ENCODE measurements at regions not wholly inside any gene's neighbourhood (a gene's known extent, or its start where the extent isn't known, plus 50 kb on each side); places are given as distances from the start of the nearest gene placed in this dataset.
"Not testable (repeated sequence)": the region's sequence is repeated elsewhere in the genome, so short reads cannot be mapped to it uniquely, and the experiment has no call there.

GRCh38 chr2:16249246-16250055 is 309.1 kb downstream of the MYCN start:
- no peak for DNase-seq

DNA sequence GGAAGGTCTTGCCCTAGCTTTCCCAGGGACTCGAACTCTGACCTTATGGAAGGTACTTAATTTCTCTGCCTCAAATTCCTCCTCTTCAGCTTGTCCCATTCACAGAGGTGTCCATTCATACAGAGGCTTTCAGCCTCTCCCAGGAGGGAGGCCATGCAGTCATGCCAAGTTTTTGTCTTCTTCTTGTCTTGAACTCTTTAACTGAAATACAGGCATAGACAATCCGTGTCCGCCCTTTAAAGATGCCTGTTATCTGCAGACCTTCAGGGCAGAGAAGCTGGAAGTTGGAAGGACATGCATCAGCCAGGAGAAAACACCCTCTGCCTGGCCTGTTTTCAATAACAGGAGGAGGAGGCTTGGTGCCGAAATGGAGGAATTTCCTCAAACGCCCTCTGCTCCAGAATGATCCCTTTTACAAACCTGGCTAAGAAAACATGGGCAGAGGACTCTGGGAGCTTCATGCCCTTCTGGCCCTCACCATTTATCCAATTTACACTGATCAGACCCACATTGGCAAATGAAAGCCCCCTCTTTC is 308.3 kb downstream of the MYCN start:
- no peak for DNase-seq

DNA sequence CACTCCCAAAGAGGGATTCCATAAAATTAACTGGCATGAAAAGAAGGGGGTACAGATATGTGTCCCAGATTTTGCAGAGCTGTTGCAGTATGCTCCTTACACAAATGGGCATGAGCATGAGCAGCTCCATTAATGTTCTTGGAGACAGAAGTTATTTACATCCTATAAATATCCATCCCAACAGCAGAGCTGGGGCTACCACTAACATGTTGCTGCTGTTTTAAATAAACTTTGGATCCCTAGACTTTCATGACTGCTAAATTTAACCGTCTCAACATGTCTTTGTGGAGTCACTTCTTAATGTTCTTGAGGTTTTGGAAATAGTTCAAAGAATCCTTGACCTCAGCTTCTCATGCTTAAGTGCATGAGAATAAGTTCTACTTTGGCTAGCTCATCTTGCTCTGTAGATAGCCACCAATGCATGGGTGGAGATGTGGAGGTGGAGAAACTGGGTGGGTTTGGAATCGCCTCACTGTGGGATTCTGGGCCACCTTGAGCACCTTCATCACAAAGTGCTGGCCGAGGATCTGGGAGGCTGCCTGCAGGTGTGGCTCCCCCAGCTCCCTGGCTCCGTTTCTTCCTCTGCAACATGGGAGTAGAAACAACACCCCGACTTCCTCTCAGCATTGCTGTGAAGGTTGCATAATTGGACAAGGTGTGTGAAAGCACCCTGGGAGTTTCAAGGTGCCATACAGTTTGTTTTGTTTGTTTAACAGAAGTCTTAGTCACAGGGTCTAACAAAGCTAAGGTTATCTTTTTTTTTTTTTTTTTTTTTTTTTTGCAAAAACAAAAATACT is 307.2 kb downstream of the MYCN start:
- DNase-seq: no peak

DNA sequence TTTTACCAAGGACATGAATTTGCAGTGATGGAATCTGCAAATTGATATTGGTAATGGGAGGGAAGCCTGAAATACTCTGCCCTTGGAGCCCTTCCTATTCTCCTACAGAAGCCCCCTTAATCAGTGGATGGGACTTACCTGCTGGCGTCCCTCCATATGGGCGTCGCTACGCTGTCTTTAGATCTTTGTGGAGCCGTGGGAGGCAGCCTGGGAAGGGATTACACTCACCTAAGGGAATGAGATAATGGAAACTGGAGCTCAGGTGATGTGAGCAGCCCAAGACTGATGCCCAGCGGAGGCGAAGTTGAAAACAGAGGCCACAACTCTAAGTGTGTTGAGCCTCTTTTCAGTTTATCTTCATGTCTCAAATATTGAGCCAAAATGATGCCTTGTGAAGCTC is 306.6 kb downstream of the MYCN start:
- no peak for DNase-seq

DNA sequence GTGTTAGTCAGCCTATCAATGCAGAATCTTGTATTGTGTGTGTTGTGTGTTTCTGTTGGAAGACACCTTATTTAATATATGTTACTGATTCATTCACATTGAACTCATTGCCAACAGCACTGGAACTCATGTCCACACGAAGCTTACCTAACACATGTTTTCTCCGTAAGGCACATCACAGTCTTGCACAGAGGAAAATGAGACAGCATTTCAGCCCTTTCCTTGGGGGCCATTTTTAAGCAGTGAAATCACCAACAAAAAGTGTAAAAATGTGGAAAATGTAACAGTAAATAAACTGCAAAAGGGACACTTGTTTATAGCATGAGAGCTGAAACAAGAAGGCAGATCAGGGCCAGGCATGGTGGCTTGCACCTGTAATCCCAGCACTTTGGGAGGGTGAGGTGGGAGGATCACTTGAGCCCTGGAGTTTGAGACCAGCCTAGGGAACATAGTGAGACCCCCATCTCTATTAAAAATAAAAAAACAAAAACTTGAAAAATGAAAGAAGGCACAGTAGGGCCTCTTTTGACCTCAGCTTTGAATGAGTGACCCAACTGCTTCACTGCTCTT is 306.0 kb downstream of the MYCN start:
- no peak for DNase-seq

DNA sequence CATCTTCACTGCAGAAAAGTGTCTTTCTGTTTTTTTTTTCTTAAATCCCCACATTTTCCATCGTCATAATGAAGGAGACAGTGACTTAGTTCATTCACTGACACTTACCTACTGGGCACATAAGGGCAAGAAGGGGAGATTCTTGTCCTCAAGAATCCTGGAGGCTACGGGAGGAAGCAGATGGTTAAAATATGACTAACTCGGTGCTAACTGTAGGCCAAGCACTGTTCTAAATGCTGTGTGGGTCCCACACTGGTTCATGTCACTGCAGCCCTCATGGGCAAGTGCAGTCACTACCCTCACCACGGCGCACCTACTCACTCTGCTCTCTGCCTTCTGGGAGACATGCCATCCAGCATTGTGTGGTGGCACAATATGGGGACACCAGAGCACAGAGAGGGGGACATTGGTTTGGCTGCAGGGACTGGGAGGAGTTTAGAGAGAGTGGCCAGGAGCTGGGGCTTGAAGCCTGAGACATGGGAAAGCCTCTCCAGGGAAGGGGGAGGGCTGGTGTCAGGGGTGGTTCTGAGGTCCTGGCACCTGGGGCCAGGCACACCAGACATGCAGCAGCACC is 305.2 kb downstream of the MYCN start:
- no peak for DNase-seq

DNA sequence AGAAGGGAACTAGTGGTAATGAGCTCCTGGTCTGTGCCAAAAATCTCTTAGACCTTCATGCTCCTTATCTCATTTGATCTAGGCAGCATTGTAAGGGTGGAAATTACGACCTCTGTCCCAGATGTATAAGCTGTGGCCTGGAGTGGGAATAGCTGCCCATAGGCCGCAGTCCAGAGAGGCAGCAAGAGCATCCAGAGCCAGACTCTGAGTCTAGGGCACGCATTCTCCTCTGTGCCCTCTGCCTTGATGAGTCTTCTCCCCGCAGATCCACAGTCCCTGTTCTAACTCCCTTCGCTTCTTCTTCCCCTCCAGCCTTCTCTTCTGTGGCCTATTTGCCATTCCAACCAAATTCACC is 304.6 kb downstream of the MYCN start:
- DNase-seq: no peak

DNA sequence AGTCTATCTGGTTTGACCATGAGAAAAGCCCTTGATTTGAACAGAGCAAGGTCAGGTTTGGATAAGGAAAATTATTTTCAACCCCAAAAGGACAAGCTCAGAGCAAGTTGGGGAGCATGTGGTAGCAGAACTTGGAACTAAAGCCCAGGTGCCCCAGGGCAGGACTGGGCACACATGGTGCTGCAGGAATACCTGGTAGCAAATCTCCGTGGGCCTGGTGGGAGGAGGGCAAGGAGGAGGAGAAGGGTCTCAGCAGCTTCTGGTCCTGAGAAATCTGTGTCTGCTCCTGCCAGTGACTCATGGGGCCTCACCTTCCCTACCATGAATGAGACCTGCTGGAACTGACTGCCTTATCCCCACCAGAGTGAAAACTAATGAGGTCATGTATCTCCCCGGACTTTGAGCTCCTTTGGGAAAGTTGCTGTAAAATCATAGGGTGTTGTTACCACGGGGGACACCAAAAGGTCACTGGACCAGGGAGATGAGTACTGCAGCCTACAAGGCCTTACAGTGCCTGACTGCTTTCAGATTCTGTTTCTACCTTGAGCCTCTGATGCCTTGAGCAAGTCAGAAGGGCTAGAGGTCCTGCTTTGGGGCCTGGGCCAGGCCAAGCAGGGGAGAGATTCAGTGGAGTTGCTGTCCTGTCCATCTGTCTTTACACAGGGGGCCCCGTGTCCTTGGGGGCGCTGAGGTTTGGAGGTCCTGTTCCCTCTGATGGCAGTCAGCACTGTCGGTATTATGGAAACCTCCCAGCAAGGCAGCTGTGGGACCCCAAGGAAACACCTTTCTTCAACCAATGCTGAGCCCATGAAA is 304.0 kb downstream of the MYCN start:
- DNase-seq: no peak

DNA sequence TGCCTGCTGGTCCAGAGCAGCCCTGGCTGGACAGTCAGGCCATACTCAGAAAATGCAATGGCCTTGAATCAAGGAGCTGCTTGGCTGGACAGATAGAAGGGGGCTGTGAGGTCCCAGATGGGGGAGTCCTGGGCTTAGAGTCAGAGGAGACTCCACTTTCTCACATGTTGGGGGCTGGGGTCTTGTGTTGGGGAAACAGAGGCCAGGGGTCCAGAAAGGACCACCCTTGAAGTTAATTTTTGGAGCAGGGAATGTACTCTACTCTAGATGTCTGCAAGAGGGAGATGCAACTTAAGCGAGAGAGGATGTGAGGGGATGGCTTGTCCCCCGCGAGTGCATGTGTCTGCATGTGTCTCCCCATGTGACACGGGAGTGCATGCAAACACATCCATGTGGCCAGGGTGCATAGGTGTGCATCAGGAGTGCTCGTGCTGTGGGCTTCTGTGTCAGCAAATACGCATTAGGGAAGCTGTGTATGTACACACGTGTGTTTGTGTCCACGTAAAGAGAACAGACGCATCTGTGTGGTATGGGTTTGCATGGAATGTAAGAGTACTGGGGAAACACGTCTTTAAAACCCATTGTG is 303.2 kb downstream of the MYCN start:
- DNase-seq: no peak

DNA sequence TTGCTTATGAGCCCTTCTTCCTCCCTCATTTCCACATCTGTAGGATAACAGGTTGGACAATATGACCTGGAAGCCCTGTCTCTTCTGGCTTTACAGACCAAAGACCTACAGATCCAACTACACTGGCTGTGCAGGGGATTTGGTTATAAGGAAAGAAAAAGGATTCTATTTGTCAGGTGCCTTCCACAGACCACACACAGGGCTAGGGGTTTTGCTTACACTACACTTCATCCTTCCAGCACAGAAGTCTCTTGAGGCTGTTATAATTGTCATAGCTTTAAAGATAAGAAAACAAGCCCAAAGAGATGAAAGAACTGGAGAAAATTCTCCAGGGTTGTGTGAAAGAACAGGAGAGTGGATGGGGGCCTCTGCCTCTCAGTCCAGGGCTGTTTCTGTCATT is 302.6 kb downstream of the MYCN start:
- DNase-seq: no peak

DNA sequence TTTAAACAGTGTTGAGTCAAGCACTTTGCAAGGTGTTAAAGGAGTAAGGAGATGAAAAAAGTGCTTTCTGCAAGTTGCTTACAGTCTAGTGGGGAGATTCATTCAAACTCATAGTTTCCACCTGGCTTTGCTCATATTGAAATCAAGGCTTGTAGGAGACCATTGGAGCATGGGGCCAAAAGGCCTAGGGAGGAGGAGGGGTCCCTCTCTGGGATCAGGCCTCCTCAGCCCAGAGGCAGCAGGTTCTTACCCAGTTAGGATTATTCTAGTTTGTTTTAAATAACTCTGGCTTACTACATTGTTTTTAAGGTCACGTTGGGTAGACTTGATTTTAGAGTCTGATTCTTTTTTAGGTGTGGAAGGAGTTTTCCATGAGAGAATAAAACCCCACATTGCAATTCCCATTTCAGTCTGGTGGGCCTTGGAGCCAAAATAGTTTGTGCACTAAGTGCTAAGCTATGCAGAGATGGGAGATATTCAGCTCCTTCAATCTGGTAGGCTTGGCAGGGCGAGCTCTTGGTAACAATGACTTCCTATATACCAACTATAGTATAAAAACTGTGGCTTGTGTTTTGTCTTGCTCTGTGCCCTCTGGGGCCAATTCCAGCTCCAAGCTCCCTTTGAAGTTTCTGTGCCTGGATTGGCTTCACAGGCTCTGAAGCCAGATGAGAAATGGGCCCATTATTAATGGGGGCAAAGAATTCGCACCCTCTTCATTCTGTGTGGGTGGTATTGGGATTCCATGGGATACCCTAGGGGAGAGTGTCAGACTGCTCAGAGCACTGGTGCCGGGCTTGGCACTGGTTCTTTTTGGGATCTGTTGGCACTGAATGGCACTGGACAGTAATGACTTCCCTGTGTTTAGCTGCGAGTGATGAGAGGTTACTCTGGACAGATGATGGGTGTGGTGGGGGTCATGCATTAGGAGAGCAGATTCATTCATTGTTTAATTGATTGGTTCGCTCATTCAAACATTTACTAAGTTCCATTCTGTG is 301.1 kb downstream of the MYCN start:
- no peak for DNase-seq

- no peak for DNase-seq
These were observed 300.1 kb downstream of the MYCN start for GRCh38 chr2:16240402-16240801.

- no peak for DNase-seq
These were observed 299.0 kb downstream of the MYCN start for GRCh38 chr2:16239296-16239850.

DNA sequence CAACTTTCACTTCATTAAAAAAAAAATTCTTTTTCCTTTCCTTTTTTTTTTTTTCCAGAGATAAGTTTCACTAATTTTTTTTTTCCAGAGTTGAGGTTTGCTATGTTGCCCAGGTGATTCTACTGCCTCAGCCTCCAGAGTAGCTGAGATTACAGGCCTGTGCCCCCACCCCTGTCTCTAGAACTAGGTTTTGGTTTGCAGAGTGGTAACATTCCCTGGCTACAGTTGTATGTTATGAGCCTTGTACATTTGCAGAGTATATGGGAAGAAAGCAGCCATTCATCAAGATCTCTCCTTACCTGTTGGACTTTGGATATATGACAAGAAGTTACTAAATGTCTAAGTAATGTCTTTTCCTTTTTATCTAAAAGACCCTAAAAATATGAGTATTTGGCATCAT is 298.4 kb downstream of the MYCN start:
- no peak for DNase-seq

DNA sequence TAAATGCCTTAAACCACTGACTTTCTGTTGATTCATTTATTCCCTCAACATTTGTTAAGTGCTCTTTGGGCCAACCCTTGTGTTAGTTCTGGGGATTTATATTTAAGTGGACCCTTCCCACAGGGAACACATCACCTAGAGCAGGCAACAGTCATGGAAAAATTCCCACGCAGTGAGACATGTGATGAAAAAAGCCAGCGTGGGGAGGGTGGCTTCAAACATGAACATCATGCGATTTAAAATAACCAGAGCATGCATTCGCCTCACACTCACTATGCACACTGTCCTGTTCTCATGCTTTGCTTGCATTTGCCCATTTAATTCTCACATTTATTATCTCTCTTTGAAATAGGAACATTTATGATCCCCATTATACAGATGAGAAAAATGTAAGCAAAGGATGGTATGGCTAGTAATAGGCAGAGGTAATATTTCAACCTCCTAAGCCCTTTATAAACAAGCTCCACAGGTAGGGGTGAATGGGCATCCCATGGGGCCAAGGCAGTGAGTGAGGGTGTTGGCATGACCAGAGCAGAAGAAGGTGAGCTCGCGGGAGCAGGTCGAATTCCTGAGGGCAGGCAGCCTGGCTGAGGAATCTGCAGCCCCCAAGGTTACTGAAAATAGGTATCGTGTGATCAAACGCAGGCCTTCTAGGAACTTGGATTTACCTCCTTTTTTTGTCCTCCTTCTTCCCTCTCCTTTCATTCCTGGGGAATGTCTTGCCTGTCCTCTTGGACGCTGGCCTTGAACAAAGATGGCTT is 297.8 kb downstream of the MYCN start:
- DNase-seq: no peak

GRCh38 chr2:16235747-16236146 is 295.4 kb downstream of the MYCN start:
- no peak for DNase-seq

- DNase-seq: not testable (repeated sequence)
These were observed 294.9 kb downstream of the MYCN start for GRCh38 chr2:16235291-16235690.

DNA sequence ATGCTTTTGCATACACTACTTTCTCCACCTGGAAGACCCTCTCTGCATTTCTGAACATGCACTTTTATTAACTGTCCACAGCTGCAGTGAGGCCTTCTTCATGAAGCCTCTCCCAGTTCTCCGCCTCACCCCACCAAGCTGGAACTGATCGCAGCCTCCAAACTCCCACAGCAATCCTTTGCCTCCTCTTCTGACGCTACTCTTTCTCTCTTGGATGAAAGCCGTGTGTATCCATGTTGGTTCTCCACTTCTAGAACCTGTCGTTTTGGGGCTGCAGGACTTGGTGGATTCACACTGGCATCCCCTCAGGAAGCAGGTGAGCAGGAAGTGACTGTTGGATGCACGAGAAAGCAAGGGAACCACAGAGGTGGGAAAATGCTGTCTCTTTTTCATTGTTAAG is 288.6 kb downstream of the MYCN start:
- DNase-seq: no peak

DNA sequence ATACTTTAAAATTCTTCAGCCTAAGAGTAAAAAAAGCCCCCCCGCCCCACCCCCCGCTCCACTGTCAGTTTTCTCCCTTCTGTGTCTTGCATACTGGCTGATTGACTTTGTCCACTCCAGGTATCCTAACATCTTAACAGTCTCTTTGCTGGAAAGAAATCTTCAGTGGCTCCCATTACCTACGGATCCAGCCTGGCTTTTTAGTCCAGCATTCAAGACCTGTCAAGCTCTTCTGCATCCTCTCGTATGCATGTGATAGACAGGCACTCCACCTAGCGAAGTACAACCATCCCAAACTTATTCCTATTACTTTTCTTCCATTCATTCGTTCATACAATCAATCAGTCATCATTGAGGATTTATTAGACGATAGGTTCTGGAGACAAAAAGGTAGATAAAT is 288.1 kb downstream of the MYCN start:
- DNase-seq: no peak
